AG08395 (cell line): ENCODE measurements at regions not wholly inside any gene's neighbourhood (a gene's known extent, or its start where the extent isn't known, plus 50 kb on each side); places are given as distances from the start of the nearest gene placed in this dataset.

ENCODE experiments used
- DNase-seq: peaks from one replicate; pipeline ENCODE4 v3.0.0; 2012; ENCODE audit warnings: mixed read lengths, low spot score

DNA sequence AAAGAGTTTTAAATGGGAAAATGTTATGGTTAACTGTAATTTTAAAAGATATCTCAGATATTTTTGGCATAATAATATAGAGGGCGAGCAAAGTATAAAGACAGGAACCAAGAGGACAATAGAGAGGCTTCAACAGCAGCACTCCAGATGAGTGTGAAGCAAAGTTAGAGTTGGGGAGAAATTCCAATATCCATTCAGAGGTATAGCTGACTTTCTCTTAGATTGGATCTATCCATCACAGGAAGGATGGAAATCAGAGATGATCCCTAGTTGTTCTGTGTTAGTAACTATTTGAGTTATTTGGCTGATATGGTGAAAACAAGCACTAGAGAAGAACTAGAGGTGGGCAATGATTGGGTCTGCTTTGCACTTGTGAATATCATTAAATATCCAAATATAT is 786.0 kb upstream of the KLHL1 start:
- DNase-seq = no peak

DNA sequence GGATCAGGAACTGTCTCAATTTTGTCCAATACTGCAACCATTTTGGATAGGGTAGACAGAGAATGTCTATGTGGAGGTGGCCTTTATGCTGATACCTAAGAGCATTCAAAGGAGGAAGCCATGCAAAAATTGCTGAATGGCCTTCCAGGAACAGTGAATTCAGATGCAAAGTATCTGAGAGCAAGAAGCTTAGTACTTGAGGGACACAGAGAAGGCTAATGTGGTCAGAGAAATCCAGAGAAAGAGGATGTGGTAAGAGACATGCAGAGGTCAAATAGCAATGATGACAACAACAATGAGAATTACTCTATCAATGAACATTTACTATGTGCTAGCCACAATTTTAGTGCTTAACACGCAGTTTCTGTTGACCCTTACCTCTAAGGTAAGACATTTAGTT is 785.6 kb upstream of the KLHL1 start:
- no peak for DNase-seq

DNA sequence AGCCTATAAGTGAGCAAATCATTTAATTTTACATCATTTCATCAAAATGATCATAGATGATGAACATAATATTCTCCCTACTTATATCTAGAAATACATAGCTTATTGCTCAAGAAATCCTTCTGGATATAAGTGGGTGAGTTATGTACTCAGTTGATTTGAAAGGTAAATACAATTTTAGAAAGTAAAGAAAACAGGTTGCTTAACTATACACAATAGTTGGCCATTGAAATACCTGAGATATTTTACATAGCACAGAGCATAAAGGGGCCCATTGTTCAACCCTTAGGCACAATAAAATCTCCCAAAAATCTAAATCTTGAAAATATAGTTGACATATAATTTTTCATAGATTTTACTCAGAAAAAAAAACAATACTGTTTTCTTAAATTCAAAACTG is 782.0 kb upstream of the KLHL1 start:
- DNase-seq = no peak

DNA sequence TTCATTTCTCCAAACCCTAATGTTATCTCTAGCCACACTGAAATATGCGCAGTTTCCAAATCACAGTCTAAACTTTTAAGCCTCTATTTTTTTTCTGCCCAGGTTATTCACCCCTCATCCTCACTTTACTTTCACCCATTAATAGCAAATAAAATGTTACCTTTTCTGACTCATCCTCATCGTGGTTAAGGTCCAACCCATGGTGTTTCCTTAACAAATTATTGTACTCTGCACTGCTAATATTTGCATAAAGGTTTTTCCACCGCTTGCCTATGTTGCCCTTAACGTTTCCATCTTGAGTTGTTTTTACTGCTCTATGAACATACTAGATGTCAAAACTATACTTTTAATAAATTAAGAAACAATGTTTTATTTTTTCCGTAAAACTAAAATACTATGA is 780.9 kb upstream of the KLHL1 start:
- no peak for DNase-seq

DNA sequence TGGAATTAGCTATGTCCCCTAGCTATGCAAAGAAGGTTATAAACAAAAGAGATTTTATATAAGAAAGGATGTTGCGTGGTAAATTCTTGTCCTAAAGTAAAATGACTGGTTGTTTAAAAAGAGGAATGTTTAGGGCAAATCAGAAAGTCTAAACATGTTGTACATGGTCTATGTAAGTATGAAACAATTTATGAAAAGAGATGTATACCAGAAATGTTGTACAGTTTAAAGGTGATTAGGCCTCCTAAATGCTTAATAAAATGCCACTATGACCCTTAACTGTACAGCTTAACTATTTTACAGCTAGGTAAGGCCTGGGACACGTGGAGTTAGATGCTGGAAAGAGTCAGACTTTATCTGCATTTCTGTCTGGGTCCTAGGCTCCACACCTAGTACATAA is 775.9 kb upstream of the KLHL1 start:
- no peak for DNase-seq

DNA sequence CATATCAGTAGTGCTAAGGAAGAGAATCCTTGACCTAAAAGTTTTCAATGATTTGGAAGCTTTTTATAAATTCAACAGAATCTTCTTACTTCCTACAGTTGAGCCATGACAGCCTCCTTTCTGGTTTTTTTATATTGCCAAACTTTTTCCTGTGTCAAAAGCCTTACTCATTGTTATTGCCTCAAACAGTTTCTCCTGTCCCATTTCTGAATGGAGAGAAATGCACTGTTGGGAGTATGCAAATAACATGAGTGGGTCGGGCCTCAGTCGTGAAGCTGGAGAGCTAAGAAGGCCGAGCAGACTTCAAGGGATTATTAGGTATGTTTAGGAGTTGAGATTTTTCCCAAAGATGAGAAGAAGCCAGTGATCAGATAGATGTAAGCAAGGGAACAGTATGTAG is 766.4 kb upstream of the KLHL1 start:
- DNase-seq = no peak

DNA sequence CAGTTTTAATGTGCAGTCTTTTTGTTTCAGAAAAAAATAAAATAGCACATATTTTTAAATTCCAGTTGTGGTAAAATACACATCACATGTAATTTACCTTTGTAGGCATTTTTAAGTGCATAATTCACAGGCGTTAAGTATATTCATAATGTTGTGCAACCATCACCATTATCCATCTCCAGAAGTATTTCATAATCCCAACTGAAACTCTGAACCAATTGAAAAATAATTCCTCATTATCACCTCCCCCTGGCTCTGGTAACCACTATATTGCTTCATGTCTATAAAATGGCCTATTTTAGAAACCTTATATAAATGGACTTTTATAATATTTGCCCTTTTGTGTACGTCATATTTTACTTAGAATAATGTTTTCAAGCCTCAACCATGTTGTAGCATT is 756.5 kb upstream of the KLHL1 start:
- no peak for DNase-seq

DNA sequence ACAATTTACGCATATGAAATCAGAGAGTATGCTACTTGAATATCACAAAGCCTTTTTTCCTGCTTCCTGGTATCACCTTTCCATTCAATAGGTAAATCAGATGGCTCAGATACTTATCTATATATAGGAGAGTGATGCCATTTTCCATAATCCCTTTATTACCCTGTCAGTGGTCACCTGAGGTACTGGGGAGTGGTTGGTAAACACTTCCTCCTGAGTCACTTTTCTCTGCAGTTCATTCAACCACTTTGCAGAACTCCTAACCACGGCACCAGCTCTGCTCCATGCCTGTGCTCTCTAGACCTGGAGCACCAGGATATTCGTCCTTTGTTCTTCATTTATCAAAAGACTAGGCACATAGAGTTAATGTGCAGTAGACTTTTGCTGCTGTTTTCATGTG is 748.5 kb upstream of the KLHL1 start:
- DNase-seq = no peak

DNA sequence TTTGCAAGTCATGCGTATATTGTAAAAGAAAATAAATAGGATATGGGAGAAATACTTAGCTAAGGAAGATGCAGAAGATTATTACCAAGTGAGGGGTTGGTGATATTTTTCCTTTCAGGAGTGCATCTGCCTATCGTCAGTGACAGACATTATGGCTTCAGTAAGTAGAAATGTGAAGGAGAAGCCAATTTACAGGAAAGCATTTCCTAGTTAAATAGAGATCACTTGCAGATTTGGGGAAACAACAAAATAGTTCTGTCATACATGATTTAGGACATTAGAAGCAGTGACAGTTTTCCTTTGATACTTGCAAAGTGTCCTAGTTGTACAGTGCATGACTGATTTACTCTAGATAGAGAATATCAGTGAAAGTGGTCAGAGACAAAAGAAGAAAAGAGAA is 747.8 kb upstream of the KLHL1 start:
- no peak for DNase-seq

DNA sequence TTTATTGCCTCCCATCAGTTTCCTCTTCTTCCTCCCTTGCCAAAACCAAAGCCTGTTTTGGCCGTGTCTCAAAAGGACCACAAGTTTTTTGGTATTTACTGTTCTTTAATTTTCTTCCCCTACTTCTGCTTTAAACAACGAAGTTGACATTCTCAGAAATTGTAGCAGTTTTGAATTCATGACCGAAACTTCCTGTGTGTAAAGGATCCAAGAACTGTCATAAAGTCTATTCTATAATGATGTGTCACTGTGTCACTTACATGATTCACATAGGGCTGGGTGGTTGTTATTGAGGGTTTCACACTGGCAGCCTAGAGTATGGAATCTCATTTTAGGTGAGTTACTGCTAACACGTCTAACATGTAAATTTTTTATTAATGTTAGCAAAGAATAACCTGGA is 741.0 kb upstream of the KLHL1 start:
- no peak for DNase-seq

DNA sequence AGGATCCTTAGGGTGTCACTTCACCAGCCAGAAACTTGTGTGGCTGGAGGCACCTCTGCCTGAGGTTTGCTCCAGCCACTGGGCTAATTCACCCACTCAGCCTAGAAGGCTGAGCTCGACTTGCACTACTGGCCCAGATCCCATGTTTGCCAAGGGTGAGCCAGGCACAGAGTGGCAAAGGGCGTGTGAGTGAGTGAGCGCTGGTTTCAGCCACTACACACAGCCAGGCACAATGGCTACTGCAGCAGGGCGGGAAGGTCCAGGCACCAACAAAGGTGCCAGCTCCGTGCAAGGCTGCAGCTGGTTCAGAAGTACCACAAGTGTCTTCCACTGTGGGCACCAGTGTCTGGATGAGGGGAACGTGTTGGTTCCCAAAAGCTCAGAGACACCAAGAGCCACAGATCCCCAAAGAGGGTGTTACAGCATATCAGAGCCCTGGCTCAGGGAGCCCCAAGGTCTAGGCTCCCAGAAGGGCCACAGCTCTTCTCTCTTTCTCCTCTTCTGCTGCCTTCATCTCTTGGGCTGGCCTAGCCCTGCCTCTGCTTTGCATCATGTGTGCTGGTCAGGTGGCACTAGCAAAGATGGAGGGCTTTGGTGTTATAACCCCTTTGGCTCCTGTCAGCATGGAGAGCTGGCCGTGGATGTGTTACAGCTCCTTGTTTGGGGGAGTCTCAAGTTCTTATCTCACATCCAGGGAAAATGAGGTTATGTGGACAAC is 736.3 kb upstream of the KLHL1 start:
- no peak for DNase-seq

DNA sequence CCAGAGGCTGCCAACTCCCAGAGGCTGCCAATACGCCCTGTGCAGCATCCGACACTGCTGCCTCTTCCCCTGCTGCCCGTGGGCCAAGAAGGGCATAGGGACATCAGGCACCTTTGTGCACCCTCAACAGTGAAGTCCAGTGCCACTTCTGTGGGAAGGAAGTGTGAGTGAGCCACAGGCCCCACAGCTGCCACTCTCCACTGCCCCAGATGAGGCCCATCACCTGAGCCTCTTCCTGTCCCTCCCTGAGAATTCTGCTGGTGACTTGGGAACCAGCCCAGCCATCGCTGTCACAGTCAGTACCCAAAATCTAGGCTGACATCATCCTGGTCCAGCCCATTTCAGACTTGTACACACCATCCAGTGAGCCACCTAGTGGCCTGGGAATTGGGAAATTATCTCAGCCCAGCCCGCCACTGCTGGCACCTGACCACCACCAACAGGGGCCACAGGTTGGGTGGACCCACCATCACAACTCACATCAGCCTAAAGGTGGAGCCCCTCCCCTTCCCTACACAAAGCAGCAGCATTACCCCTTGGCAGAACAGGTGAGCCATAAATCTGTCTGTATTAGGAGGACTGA is 733.9 kb upstream of the KLHL1 start:
- no peak for DNase-seq

DNA sequence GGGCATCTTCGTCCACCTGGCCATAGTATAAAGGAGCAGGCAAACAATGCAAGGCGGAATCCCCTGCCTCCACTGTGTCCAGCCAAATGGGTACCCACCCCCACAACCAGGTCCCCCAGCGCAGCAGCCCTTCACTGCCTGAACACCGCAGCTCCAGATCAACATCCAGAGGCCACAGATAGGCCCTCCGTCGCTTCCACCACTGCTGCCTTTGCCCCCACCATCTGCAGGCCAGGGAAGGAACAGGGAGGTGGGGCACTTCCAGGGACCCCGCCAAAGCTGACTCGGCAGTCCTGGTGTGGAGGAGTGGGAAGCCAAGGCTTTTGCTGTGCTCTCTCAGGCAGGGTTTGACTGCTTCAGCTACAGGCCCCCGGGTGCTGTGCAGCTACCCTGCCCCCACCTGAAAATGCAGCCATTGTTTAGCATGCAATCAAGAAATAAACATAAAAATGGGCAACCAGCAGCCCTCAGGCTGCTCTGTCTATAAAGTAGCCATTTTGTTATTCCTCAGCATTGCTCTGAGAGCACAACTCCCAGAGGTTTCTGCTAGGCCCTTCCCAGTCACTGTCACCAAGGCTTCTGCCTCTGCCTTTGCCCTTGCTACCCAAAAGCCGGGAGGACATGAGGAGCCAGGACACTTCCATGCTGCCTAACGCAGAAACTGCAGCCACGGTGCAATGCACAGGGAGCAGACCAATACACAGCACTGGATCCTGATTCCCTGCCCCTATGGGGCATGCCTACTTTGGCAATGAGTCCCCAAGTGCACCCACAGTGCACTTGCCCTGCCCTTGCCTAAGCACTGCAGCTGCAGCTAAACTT is 733.2 kb upstream of the KLHL1 start:
- no peak for DNase-seq

DNA sequence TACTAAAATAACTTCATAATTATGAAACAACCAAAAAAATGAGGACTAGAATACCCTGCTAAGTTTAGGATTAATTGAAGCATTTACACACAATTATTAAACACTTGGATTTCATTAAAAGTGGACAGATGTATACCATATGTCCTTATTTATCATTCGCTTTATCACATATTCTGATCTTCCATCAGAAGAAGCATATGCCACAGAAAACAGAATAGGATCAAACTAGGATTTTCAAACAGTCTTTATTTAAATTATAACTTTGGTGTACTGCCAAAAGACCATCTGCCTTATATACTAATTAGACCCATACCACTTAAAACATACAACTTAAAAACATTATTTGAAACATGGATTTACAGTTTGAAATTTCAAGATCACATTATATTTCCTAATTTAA is 727.1 kb upstream of the KLHL1 start:
- DNase-seq = no peak

DNA sequence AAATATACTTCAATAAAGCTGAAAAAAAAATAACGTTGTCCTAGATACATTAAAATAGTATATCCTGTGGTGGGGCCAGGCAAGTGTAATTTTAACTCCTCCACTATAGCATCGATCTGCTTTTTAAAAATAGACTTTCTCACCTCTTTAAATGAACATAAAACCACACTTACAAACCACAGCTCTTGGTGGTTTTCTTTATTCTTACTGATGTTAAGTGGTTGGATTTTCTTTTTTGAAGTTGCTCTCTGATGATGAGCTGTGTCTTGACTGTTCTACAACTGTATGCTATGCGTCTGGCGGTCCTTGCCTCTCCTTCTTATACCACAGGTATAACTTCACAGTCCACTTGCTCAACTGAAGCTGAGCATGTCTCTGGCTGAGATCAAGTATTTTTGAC is 721.5 kb upstream of the KLHL1 start:
- no peak for DNase-seq

DNA sequence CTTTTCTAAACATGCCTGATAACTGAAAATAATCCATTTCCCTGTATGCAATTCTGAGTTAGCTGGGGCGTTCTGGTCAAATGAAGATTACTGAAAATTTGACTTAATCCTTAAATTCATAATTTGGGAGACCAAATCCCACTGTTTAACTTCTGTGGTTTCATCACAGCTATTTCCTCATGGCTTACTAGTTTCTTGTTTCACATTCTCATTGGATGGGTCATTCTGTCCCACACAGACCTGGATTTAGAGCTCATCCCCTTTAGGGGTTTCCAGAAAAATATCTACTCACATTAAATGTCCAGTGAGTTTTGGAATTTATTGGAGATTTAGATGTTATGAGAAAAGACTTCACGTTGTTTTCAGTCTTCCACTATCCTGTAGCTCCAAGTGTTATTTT is 709.3 kb upstream of the KLHL1 start:
- DNase-seq = no peak

DNA sequence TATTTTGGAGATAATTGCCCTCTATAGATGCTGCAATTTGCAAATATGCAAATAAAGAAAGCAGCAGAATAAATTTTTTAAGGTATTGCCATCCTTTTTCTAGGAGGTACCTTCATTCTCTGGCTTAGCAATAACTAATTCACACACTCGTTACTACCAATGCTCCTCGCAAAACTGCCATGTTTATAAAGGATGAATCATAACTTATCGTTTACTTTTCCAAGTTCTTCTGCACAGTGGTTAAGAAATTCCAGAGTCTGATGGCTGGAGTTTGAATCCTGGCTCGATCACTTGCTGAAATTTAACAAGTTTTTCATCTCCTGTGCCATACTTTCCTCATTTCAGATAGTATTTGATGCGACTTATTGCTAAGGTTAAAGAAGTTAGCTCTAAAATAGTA is 708.6 kb upstream of the KLHL1 start:
- DNase-seq = no peak

DNA sequence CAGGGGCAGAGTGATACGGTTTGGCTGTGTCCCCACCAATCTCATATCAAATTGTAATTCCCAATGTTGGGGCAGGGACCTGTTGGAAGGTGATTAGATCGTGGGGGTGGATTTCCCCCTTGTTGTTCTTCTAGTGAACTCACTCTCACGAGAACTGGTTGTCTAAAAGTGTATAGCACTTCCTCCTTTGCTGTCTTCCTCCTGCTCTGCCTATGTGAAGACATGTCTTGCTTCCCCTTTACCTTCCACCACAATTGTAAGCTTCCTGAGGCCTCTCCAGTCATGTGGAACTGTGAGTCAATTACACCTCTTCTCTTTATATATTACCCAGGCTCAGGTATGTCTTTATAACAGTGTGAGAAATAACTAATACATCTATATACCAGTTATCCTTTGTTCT is 706.4 kb upstream of the KLHL1 start:
- DNase-seq = no peak

DNA sequence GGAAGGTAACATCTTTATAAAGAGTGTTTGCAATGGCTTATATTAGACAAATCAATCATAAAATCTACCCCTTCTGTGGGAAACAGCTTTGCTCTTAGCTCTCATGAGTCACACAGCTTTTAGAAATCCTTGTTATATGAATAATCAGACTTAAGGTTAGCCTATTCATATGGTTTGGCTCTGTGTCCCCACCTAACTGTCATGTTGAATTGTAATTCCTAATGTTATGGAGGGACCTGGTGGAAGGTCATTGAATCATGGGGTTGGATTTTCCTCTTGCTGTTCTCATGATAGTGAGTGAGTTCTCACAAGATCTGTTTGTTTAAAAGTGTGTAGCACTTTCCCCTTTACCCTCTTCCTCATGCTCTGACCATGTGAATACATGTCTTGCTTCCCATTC is 704.2 kb upstream of the KLHL1 start:
- no peak for DNase-seq

DNA sequence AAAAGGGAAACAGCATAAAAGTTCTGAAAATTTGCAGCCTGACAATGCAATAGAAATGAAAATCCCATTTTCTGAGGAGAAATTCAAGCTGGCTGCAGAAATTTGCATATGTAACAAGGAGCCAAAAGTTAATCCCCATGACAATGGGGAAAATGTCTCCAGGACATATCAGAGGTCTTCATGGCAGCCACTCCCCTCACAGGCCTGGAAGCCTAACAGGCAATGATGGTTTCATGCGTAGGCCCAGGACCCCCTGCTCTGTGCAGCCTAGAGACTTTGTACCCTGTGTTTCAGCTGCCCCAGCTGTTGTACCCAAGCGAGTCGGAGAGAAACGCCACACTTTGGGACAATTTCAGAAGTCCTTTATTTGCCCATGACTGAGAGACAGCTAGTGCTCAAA is 701.3 kb upstream of the KLHL1 start:
- no peak for DNase-seq

DNA sequence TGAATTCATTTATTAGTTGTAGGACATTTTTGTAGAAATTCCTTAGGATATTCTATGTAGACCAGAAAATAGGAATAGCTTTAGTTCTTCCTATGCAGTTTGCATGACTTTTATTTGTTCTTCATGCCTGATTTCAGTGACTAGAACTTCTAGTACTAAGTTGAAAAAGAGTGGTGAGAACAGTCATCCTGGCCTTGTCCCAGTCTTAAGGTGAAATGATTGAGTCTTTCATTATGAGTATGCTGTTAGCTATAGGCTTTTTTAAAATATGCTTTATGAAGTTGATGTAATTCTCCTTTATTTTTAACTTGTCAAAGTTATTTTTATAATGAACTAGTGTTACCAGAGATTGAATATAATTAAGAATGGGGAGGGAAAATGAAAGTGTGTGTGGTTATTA is 690.1 kb upstream of the KLHL1 start:
- DNase-seq = no peak

DNA sequence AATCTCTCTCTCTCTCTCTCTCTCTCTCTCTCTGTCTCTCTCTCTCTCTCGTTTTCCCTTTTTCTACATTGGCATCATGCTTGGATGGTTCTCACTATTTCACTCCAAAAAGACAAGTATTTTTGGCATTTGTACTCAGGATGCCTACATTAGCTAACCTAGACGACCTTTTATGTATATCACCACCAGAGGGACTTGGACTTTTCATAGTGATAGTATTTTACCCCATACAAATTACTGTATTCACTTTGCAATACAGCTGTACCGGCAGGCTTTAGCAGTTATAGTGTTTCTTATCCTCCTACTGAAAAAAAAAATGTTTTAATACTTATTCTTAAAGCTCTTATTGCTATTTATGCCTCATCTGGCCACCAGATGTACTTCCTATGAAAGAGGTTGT is 687.2 kb upstream of the KLHL1 start:
- no peak for DNase-seq

DNA sequence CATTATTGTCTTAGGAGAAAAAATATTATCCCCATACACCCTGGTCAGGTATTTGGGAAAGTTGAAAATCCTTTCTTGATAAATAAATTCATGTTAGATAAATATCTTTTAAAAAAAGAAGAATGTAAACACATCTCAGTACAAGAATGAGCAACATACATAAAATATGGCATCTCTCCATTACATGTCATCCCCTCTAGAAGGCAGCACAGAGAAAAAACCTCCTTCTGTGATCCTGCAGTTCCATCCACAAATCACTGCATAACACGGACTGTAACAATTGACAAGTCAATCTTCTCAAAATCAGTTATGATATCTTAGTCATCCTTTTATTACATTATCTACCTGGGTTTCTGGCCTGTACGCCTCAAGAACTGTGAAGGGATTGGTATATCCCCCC is 683.9 kb upstream of the KLHL1 start:
- DNase-seq = no peak

DNA sequence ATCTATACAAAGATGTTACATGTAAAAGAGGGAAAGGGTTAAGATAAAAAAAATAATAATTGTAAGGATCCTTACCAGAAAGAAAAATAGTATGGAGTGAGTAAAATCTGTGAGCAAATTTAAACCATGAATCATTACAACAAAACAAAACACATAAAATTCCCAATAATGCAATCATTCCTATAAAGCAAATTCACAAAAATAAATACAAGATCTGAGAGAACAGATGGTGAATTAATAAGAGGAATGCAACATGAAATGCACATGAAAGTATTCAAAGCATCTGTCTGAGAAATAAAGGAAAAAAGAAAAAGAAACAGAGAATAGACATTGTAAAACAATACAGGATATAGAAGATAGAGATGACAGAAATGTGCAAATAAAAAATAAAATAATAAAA is 681.5 kb upstream of the KLHL1 start:
- no peak for DNase-seq
